Hematopoietic multipotent progenitor cell treated with erythropoietin and hydrocortisone succinate and interleukin-3 and kit ligand, for 4 days (in vitro differentiated cells): ENCODE measurements at regions not wholly inside any gene's neighbourhood (a gene's known extent, or its start where the extent isn't known, plus 50 kb on each side); places are given as distances from the start of the nearest gene placed in this dataset.
A peak's percentile ranks its signal among the peaks of the same experiment; 100 is the strongest.
"Not testable (repeated sequence)": the region's sequence is repeated elsewhere in the genome, so short reads cannot be mapped to it uniquely, and the experiment has no call there.

Experiments
- DNase-seq: peaks from one replicate; pipeline ENCODE4 v3.0.0-alpha.2; 2015

DNA sequence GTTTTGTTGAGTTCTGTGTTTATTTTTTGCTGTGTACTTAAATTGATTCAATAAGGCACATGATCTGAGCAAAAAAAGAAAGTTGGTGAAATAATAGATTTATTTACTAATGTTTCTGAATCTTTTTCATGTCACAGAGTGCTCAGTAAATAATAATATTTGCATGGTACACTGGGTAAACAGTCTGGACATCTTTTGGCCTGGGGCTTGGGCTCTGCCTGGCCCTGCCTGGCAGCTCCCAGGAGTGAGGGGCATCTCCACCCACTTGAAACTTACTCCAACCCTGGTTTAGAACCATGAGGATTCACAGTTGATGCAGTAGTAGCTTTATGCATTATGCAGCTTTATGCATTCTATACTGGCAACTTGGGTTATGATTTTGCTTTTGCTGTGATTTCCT lies 124.2 kb upstream of the SLC4A4 start:
- no peak for DNase-seq

- DNase-seq, result no peak
These were observed 122.4 kb upstream of the SLC4A4 start for GRCh38 chr4:71216316-71216959.

DNA sequence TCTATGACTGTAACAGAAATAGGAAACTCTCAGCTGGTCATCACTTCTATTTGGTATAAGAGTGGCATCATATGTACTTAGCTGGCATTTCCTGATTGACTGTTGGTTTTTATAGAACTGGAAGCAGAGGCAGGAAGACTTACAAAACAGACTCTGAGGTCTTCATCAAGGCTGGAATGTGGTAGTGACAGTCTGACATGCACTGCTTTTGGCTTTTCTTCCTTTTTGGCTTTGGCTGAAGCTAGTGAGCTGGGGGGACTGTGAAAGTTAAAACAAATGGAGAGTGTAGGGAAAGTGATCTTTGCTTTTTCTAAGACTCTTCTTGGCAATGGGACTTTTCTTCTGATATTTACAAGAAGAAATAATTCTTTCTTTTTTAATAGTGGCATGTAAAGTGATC lies 121.1 kb upstream of the SLC4A4 start:
- DNase-seq, result no peak

GRCh38 chr4:71220848-71221247 lies 118.0 kb upstream of the SLC4A4 start:
- not testable (repeated sequence) for DNase-seq

- DNase-seq, result no peak
These were observed 117.0 kb upstream of the SLC4A4 start for GRCh38 chr4:71221510-71222466.

DNA sequence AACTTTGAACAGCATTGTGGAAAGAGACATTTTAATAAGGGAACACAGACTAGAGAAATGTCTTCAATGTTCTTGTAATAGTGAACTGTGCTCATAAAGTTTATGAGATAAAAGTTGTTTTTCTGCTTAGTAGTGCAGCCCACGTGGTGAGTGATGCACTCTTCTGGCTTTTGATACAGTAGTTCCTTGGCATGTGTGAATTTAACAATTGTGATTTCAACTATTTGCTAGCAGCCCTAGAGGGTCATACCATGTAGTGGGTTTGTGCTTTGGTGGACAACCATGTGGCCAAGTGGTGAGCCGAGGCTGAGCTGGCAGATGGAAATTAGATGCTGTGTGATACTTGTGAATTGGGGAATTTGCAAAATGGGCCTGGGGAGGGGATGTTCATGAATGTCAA lies 116.2 kb upstream of the SLC4A4 start:
- no peak for DNase-seq

DNA sequence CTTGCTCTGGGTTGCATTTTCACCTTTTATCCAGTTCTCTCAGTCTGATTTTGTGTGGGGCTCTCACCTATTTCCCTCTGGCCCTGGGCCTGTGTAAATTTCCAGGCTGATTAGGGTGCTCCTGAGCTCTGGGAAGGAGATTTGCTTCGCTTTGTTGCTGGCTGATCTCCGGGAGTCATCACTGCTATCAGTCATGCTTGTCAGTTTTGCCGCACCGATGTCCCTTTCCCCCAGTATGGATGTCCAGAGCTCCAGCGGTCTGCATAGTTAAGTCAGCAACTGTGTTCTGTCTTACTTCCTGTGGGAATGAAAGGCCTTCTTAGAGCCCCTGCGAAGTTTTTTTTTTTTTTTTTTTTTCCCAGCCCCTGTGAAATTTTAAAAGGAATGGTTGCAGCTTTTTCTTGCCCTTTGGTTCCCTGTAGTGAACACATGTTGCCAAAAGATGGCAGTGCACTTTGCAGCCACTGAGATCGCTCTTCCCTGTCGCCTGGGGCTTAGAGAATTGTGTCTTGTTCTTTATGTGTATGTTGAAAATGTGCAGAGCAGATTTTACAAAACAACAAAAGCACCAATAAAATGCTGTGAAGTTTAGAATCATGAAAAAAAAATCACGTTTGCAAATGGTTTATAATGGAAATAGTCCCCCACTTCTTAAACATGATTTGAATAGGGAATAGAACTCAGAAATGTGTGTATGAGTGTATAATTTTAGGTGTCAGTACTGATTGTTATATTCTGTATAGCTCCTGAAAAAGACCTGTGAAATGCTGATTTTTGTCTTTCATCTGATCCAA lies 109.1 kb upstream of the SLC4A4 start:
- DNase-seq, result peak; percentile 50

DNA sequence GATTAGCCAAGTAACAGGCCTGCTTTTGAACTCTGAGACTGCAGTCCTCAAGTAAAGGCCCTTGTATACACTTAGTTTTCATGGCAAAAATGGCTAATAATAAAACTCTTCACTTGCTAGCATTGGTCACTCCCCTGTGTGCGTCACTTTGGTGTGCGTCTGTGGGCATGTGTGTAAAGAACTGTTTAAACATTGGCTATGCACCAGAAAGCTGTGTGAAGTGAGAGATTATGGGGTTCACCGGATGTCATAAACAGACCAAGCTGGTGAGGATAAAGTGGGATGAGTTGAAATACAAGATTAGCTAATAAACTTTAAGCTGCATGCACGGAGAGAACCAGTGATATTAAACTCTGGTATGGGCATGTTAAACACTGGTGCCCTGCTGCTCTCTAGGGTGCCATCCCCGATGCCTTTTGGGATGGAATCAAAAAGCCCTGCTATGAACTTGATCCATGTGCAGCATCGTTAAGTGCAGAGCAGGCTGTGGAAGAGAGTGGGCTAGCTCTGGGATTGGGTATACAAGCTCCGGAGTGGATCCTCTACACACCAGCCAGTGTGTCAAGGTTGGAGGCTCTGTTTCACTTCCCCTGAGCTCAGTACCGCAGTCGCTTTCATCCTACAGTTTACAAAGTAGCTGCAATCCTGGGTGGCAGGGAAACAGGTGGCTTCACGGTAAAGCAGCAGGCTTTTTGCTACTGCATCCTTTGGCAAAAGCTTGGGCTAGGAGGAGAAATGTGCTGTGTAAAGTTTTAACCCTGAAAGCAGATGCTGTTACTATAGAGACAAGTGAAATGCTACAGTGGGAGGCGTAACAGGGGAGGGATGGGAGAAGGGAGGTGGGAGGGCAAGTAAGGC lies 108.3 kb upstream of the SLC4A4 start:
- no peak for DNase-seq

GRCh38 chr4:71231129-71232055 lies 107.4 kb upstream of the SLC4A4 start:
- no peak for DNase-seq

DNA sequence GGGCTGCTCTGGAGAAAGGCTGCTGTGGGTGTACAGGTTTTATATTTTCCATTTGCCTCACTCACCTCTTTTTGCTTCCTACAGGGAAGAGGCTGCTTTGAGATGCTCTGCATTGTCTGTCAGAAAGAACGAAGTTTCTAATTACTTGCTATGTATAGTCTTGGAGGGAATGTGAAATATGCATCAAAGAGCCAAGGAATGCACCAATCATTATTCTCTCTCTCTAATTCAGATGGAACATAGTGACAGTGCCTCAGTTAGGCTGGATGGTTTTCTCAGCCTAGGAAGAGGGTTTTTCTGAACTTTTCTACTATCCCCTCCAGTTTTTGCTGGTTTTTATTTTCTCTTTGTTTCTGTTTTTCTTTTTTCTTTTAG lies 106.8 kb upstream of the SLC4A4 start:
- DNase-seq, result no peak

DNA sequence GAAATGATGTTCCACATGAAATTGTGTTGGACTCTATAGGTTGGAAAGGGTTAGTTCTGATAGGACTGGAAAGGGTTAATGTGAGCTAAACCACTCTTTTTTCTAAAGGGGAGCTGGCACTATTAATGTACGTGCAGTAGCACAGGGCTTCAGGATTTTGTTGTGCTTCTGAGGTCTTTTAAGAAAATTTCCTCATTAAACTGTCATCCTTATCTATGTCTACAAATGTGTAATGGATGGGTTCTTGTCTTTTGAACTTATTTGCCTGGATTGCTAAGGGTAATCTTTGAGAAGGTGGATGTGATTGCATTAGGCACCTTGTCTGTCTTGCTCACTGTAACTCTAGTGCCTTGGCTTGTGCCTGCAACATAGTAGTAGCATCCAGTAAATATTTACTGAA lies 106.0 kb upstream of the SLC4A4 start:
- DNase-seq, result no peak

- DNase-seq, result no peak
These were observed 103.3 kb upstream of the SLC4A4 start for GRCh38 chr4:71235311-71236201.

DNA sequence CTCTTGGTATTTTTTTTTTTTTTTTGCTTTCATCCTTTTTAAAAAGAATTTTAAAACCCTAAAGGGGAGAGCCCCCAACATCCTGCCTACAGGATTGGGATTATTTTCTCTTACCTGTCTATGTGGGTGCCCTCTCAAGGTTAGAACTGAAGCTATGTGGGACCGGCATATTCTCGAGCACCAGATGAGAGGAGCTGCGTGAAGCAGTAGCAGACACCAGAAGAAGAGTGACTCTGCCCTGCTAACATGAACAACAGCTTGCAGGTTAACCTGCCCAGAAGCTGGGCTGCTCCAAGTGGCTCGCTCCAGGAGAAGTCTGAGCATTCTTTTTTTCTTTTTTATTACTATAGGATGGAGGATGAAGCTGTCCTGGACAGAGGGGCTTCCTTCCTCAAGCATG lies 102.6 kb upstream of the SLC4A4 start:
- no peak for DNase-seq

- no peak for DNase-seq
These were observed 101.2 kb upstream of the SLC4A4 start for GRCh38 chr4:71237641-71238040.

- no peak for DNase-seq
These were observed 99.5 kb upstream of the SLC4A4 start for GRCh38 chr4:71239365-71239764.

GRCh38 chr4:71240094-71240493 lies 98.7 kb upstream of the SLC4A4 start:
- DNase-seq, result no peak

GRCh38 chr4:71241501-71242288 lies 97.1 kb upstream of the SLC4A4 start:
- no peak for DNase-seq

- DNase-seq, result peak; percentile 22
These were observed 95.6 kb upstream of the SLC4A4 start for GRCh38 chr4:71243091-71243833.

DNA sequence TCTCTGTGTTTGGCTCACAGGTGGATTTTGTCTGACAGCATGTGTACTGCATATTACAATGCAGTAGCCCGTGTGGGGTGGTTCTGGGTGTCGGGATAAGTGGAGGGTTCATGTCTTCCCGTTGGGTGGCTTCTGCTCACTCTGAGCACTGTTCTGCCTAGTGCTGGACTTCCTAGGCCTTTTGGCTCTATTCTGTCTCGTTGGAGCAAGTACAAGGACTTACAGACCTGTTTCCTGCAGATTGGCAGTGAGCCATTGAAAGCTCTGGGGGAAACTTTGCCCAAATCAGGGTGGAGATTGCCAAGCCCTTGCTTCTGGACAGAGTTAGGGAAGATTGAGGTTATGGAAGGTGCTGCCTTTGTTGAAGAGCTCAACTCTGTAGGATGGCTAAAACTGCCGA lies 91.1 kb upstream of the SLC4A4 start:
- no peak for DNase-seq
